ENCODE measurements at regions not wholly inside any gene's neighbourhood (a gene's known extent, or its start where the extent isn't known, plus 50 kb on each side); places are given as distances from the start of the nearest gene placed in this dataset.
"Not testable (repeated sequence)": the region's sequence is repeated elsewhere in the genome, so short reads cannot be mapped to it uniquely, and the experiment has no call there.

- not testable (repeated sequence) for H3K36me3 Mint-ChIP-seq, H3K27me3 Mint-ChIP-seq, H3K9me3 Mint-ChIP-seq, H3K4me3 Mint-ChIP-seq, H3K27ac Mint-ChIP-seq
- H3K4me1 Mint-ChIP-seq = peaks cover 30 to 35% (median 32%) of the 10 kb centered on the region in 3 donors
These were observed 56.6 kb downstream of the CHST2 start for GRCh38 chr3:143175940-143176894.

GRCh38 chr3:143177965-143178364, 58.4 kb downstream of the CHST2 start:
- H3K9me3 Mint-ChIP-seq, H3K27me3 Mint-ChIP-seq, H3K4me3 Mint-ChIP-seq, H3K27ac Mint-ChIP-seq, H3K36me3 Mint-ChIP-seq: not testable (repeated sequence)
- peaks cover 28 to 34% (median 28%) of the 10 kb centered on the region in 3 donors for H3K4me1 Mint-ChIP-seq

- peak overlapping the region in 1 of 3 donors; percentile 43 for H3K27ac Mint-ChIP-seq
These were observed 59.4 kb downstream of the CHST2 start for GRCh38 chr3:143178775-143179548.

GRCh38 chr3:143179603-143180002, 60.0 kb downstream of the CHST2 start:
- H3K9me3 Mint-ChIP-seq = no peaks in the 10 kb centered on the region
- no peaks in the 10 kb centered on the region for H3K36me3 Mint-ChIP-seq
- no peak overlapping the region for H3K4me3 Mint-ChIP-seq
- peak overlapping the region in 1 of 3 donors; percentile 43 for H3K27ac Mint-ChIP-seq
- H3K27me3 Mint-ChIP-seq = no peaks in the 10 kb centered on the region
- peaks cover 21 to 26% (median 26%) of the 10 kb centered on the region in 3 donors for H3K4me1 Mint-ChIP-seq

More at GRCh38 chr3:143178775-143179548, 59.4 kb downstream of the CHST2 start:
- H3K36me3 Mint-ChIP-seq, H3K9me3 Mint-ChIP-seq, H3K4me3 Mint-ChIP-seq, H3K27me3 Mint-ChIP-seq: not testable (repeated sequence)
- peaks cover 24 to 32% (median 28%) of the 10 kb centered on the region in 3 donors for H3K4me1 Mint-ChIP-seq

- H3K36me3 Mint-ChIP-seq, H3K27me3 Mint-ChIP-seq, H3K9me3 Mint-ChIP-seq: not testable (repeated sequence)
- Mint-ChIP-seq H3K4me1 (peaks cover 21 to 26% (median 21%) of the 10 kb centered on the region in 3 donors), H3K4me3 (peak overlapping the region in 2 of 4 donors; percentile 1 to 79), H3K27ac (peak overlapping the region in 1 of 3 donors; percentile 32)
These were observed 61.3 kb downstream of the CHST2 start for GRCh38 chr3:143180860-143181259.

GRCh38 chr3:143181977-143182376, 62.4 kb downstream of the CHST2 start:
- not testable (repeated sequence) for H3K36me3 Mint-ChIP-seq, H3K27me3 Mint-ChIP-seq, H3K9me3 Mint-ChIP-seq, H3K27ac Mint-ChIP-seq
- Mint-ChIP-seq H3K4me3 (peak overlapping the region in 1 of 4 donors; percentile 55), H3K4me1 (peaks cover 21 to 26% (median 21%) of the 10 kb centered on the region in 3 donors)

GRCh38 chr3:143182866-143183664, 63.5 kb downstream of the CHST2 start:
- Mint-ChIP-seq H3K9me3 (no peaks in the 10 kb centered on the region), H3K36me3 (no peaks in the 10 kb centered on the region), H3K4me3 (peak overlapping the region in 1 of 4 donors; percentile 50), H3K4me1 (peaks cover 21 to 26% (median 21%) of the 10 kb centered on the region in 3 donors), H3K27me3 (no peaks in the 10 kb centered on the region), H3K27ac (no peak overlapping the region)

GRCh38 chr3:143183665-143183964, 64.0 kb downstream of the CHST2 start:
- Mint-ChIP-seq H3K4me3 (no peak overlapping the region), H3K27me3 (no peaks in the 10 kb centered on the region), H3K36me3 (no peaks in the 10 kb centered on the region), H3K9me3 (no peaks in the 10 kb centered on the region), H3K4me1 (peaks cover 21 to 26% (median 21%) of the 10 kb centered on the region in 3 donors), H3K27ac (no peak overlapping the region)

- no peaks in the 10 kb centered on the region for H3K27me3 Mint-ChIP-seq
- no peaks in the 10 kb centered on the region for H3K9me3 Mint-ChIP-seq
- no peaks in the 10 kb centered on the region for H3K36me3 Mint-ChIP-seq
- H3K4me3 Mint-ChIP-seq = no peak overlapping the region
- peak overlapping the region in 1 of 3 donors; percentile 36 for H3K27ac Mint-ChIP-seq
- H3K4me1 Mint-ChIP-seq = peaks cover 21 to 26% (median 21%) of the 10 kb centered on the region in 3 donors
These were observed 64.5 kb downstream of the CHST2 start for GRCh38 chr3:143184099-143184498.

- peaks cover 17 to 19% (median 18%) of the 10 kb centered on the region in 3 donors for H3K4me1 Mint-ChIP-seq
- H3K9me3 Mint-ChIP-seq = no peaks in the 10 kb centered on the region
- H3K4me3 Mint-ChIP-seq = no peak overlapping the region
- no peaks in the 10 kb centered on the region for H3K27me3 Mint-ChIP-seq
- H3K27ac Mint-ChIP-seq = no peak overlapping the region
- no peaks in the 10 kb centered on the region for H3K36me3 Mint-ChIP-seq
These were observed 65.8 kb downstream of the CHST2 start for GRCh38 chr3:143185401-143185800.

- H3K4me3 Mint-ChIP-seq = no peak overlapping the region
- H3K9me3 Mint-ChIP-seq = peaks cover 0 to 4% (median 0%) of the 10 kb centered on the region in 3 donors
- H3K36me3 Mint-ChIP-seq = no peaks in the 10 kb centered on the region
- peaks cover 2 to 6% (median 4%) of the 10 kb centered on the region in 3 donors for H3K4me1 Mint-ChIP-seq
- H3K27me3 Mint-ChIP-seq = no peaks in the 10 kb centered on the region
- no peak overlapping the region for H3K27ac Mint-ChIP-seq
These were observed 67.5 kb downstream of the CHST2 start for GRCh38 chr3:143187111-143187510.

- H3K4me3 Mint-ChIP-seq = no peak overlapping the region
- no peaks in the 10 kb centered on the region for H3K36me3 Mint-ChIP-seq
- H3K9me3 Mint-ChIP-seq = peaks cover 0 to 7% (median 6%) of the 10 kb centered on the region in 3 donors
- H3K27me3 Mint-ChIP-seq = no peaks in the 10 kb centered on the region
- no peaks in the 10 kb centered on the region for H3K4me1 Mint-ChIP-seq
- no peak overlapping the region for H3K27ac Mint-ChIP-seq
These were observed 69.3 kb downstream of the CHST2 start for GRCh38 chr3:143188881-143189280.

GRCh38 chr3:143190101-143190500, 70.5 kb downstream of the CHST2 start:
- Mint-ChIP-seq H3K27ac (no peak overlapping the region), H3K36me3 (no peaks in the 10 kb centered on the region), H3K27me3 (no peaks in the 10 kb centered on the region), H3K4me3 (no peak overlapping the region), H3K4me1 (no peaks in the 10 kb centered on the region), H3K9me3 (peaks cover 0 to 7% (median 6%) of the 10 kb centered on the region in 3 donors)

GRCh38 chr3:143192193-143192592, 72.6 kb downstream of the CHST2 start:
- Mint-ChIP-seq H3K36me3 (no peaks in the 10 kb centered on the region), H3K27ac (no peak overlapping the region), H3K27me3 (no peaks in the 10 kb centered on the region), H3K4me1 (peaks cover 0 to 2% (median 0%) of the 10 kb centered on the region in 3 donors), H3K4me3 (no peak overlapping the region), H3K9me3 (peaks cover 0 to 7% (median 6%) of the 10 kb centered on the region in 3 donors)
